M059J (cell line): ENCODE measurements at regions not wholly inside any gene's neighbourhood (a gene's known extent, or its start where the extent isn't known, plus 50 kb on each side); places are given as distances from the start of the nearest gene placed in this dataset.
A peak's percentile ranks its signal among the peaks of the same experiment; 100 is the strongest.

ENCODE experiments used
- DNase-seq: peaks from one replicate; pipeline ENCODE4 v3.0.0-alpha.2; 2012; ENCODE audit warnings: low read depth

GRCh38 chr12:76611533-76611932 is 52.0 kb upstream of the OSBPL8 start:
- DNase-seq = peak; percentile 98

- no peak for DNase-seq
Measured at GRCh38 chr12:76614364-76614763, 54.8 kb upstream of the OSBPL8 start.

GRCh38 chr12:76618031-76618430 is 58.5 kb upstream of the OSBPL8 start:
- no peak for DNase-seq

GRCh38 chr12:76621582-76622024 is 62.0 kb upstream of the OSBPL8 start:
- peak; percentile 74 for DNase-seq

GRCh38 chr12:76622351-76622750 is 62.8 kb upstream of the OSBPL8 start:
- no peak for DNase-seq

- DNase-seq = no peak
Measured at GRCh38 chr12:76622915-76623314, 63.3 kb upstream of the OSBPL8 start.

GRCh38 chr12:76623931-76624330 is 64.4 kb upstream of the OSBPL8 start:
- DNase-seq = peak; percentile 90

- DNase-seq = no peak
Measured at GRCh38 chr12:76627346-76628135, 68.0 kb upstream of the OSBPL8 start.

GRCh38 chr12:76628745-76629144 is 69.2 kb upstream of the OSBPL8 start:
- no peak for DNase-seq

- no peak for DNase-seq
Measured at GRCh38 chr12:76631741-76632140, 72.2 kb upstream of the OSBPL8 start.

GRCh38 chr12:76633415-76633814 is 73.8 kb upstream of the OSBPL8 start:
- DNase-seq = peak; percentile 48

- DNase-seq = no peak
Measured at GRCh38 chr12:76634133-76634532, 74.6 kb upstream of the OSBPL8 start.

GRCh38 chr12:76636121-76636692 is 76.6 kb upstream of the OSBPL8 start:
- peak; percentile 73 for DNase-seq

GRCh38 chr12:76637807-76638206 is 78.2 kb upstream of the OSBPL8 start:
- peak; percentile 75 for DNase-seq

- DNase-seq = no peak
Measured at GRCh38 chr12:76639646-76640045, 80.1 kb upstream of the OSBPL8 start.

- no peak for DNase-seq
Measured at GRCh38 chr12:76641073-76641472, 81.5 kb upstream of the OSBPL8 start.

- no peak for DNase-seq
Measured at GRCh38 chr12:76641961-76642360, 82.4 kb upstream of the OSBPL8 start.

- DNase-seq = peak; percentile 45
Measured at GRCh38 chr12:76643438-76643837, 83.9 kb upstream of the OSBPL8 start.

GRCh38 chr12:76644950-76645349 is 85.4 kb upstream of the OSBPL8 start:
- DNase-seq = no peak

- DNase-seq = no peak
Measured at GRCh38 chr12:76645934-76646333, 86.4 kb upstream of the OSBPL8 start.

- DNase-seq = no peak
Measured at GRCh38 chr12:76646366-76646765, 86.8 kb upstream of the OSBPL8 start.

GRCh38 chr12:76649099-76649498 is 89.5 kb upstream of the OSBPL8 start:
- DNase-seq = no peak

- DNase-seq = no peak
Measured at GRCh38 chr12:76652402-76652801, 92.8 kb upstream of the OSBPL8 start.

- no peak for DNase-seq
Measured at GRCh38 chr12:76653342-76653741, 93.8 kb upstream of the OSBPL8 start.
